Bronchial epithelial cell (primary cell): ENCODE measurements at regions not wholly inside any gene's neighbourhood (a gene's known extent, or its start where the extent isn't known, plus 50 kb on each side); places are given as distances from the start of the nearest gene placed in this dataset.

Source experiments
- DNase-seq: peaks from one replicate; pipeline ENCODE4 v3.0.0-alpha.2; 2010; ENCODE audit warnings: low read depth
- FAIRE-seq: peaks from 2 replicates; lab custom pipeline; 2011; peaks lifted over from hg19 to GRCh38; lab: Jason Lieb, UNC
- H3K27me3 ChIP-seq: 2 replicates; pipeline ENCODE4 v1.5.1; 2011; ENCODE audit warnings: low read length; ENCODE audit not compliant: control insufficient read depth, insufficient read depth
- H3K36me3 ChIP-seq: 2 replicates; pipeline ENCODE4 v1.5.1; 2011; ENCODE audit warnings: low read length; ENCODE audit not compliant: control insufficient read depth, insufficient read depth
- H3K4me3 ChIP-seq: 2 replicates; pipeline ENCODE4 v1.5.1; 2011; ENCODE audit warnings: mild to moderate bottlenecking, low read depth, low read length, control low read depth
- CTCF ChIP-seq: IDR thresholded peaks from 2 replicates; pipeline ENCODE4 v1.5.1; 2011; ENCODE audit warnings: mild to moderate bottlenecking, moderate library complexity, low read length, control low read depth, inconsistent platforms; ENCODE audit not compliant: insufficient read depth, severe bottlenecking

DNA sequence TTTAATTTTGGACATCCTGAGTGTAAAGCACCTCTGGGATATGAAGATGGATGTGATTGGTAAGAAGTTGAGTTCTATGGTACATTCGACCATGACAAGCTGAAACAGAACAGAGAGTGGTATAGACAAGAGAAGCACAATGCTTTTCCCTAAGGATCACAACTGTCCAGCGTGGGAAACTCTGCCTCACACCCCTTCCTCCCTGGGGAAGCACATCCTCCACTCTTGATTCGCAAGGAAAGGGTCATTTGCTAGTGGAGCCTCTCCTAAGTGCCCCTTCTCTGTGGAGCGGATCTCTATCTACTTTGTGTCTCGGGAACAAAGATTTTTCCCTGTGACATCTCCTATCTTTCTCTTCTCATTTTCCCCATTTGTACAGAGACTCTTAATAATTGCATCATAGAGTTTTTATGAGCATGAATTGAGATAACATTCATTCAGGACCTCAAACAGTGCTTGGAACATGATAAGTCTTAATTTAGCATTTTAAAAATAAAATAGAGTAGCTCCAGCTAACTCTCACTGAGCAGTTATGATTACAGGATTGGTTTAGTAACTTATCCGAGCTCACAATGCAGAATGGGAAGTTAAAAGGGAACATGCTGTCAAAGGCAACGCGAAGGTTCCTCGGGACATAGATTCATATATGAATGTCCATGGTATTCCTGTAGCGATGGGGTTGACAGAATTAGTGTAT is 775.2 kb downstream of the C6orf118 start:
- Histone ChIP-seq H3K36me3 (no peaks in the 10 kb centered on the region), H3K27me3 (no peaks in the 10 kb centered on the region), H3K4me3 (no peak overlapping the region)
- FAIRE-seq (no peak), DNase-seq (no peak)
- no peak for TF ChIP-seq CTCF

GRCh38 chr6:164533045-164533362 is 776.4 kb downstream of the C6orf118 start:
- TF ChIP-seq CTCF: no peak
- FAIRE-seq (no peak), DNase-seq (no peak)
- Histone ChIP-seq H3K4me3 (no peak overlapping the region), H3K36me3 (no peaks in the 10 kb centered on the region), H3K27me3 (no peaks in the 10 kb centered on the region)

DNA sequence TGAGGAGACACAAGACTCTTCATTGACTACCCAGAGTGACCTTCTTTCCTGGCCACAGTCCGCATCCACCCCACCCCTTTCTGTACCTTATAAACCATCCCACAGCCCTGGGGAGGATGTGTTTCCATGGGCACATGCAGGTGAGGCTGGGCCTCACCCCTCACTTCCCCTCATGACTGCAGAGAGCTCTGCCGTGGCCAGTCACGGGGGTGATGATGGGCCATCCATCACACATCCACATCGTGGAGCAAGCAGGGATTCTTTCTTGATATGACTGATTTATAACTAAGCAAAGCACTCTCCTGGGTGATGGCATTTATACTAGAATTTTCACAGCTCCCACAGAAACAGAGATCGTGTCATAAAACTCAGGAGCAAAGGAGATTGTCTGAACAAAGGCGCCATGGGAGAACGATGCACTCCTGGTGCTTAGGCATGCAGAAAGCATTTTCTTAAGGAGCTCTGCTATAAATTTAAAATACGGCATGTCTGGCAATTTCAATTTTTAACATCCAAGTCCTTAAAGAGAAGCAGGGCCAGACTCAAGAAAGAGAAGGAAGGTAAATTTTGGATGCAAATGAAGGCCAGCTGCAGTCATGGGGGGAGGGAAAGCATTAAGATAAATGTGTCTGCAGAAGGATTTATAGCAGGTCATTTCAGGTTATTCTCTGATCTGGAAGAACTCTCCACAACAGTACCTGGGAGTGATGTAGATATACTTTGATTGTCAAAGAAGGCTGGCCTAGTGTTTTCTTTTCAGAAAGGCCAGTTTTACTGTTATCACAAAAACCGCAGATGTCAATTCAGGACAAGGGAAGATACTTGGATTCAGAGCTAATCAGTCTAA is 777.0 kb downstream of the C6orf118 start:
- Histone ChIP-seq H3K36me3 (no peaks in the 10 kb centered on the region), H3K27me3 (no peaks in the 10 kb centered on the region), H3K4me3 (no peak overlapping the region)
- FAIRE-seq: no peak
- TF ChIP-seq CTCF: no peak
- DNase-seq: no peak

- H3K36me3 ChIP-seq: no peaks in the 10 kb centered on the region
- no peak overlapping the region for H3K4me3 ChIP-seq
- DNase-seq (peak; percentile 13), FAIRE-seq (no peak)
- H3K27me3 ChIP-seq: no peaks in the 10 kb centered on the region
- TF ChIP-seq CTCF: no peak
These were observed 777.7 kb downstream of the C6orf118 start for GRCh38 chr6:164531736-164532135.

DNA sequence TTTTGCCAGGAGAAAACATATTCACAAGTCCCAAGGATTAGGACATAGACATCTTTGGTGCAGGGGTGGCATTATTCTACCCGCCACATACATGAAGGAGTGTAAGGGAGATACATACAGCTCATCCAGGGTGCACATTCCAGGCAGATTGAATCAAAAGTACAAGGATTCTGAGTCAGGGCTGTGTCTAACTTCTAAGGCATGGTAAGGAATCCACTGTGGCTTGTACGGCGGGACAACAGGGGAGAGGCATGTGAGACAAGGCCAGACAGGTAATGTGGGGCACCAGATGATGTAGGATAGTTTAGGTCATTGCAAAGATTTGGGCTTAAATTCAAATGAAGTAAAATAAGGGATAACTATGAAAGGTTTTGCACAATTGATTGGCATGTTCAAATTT is 780.9 kb downstream of the C6orf118 start:
- TF ChIP-seq CTCF: no peak
- no peak overlapping the region for H3K4me3 ChIP-seq
- no peaks in the 10 kb centered on the region for H3K27me3 ChIP-seq
- peak; percentile 35 for DNase-seq
- FAIRE-seq: no peak
- H3K36me3 ChIP-seq: no peaks in the 10 kb centered on the region
